ENCODE measurements at regions not wholly inside any gene's neighbourhood (a gene's known extent, or its start where the extent isn't known, plus 50 kb on each side); places are given as distances from the start of the nearest gene placed in this dataset.
"Not testable (repeated sequence)": the region's sequence is repeated elsewhere in the genome, so short reads cannot be mapped to it uniquely, and the experiment has no call there.

- no peak for DNase-seq
Observed at GRCh38 chr4:72768364-72768763, 199.3 kb upstream of the ADAMTS3 start.

GRCh38 chr4:72767618-72768302, 198.7 kb upstream of the ADAMTS3 start:
- peak; percentile 71 for DNase-seq

- DNase-seq, result not testable (repeated sequence)
Observed at GRCh38 chr4:72765788-72766187, 196.8 kb upstream of the ADAMTS3 start.

GRCh38 chr4:72761368-72762038, 192.5 kb upstream of the ADAMTS3 start:
- DNase-seq, result no peak

GRCh38 chr4:72753414-72753813, 184.4 kb upstream of the ADAMTS3 start:
- DNase-seq, result not testable (repeated sequence)

- DNase-seq, result no peak
Observed at GRCh38 chr4:72744103-72744725, 175.2 kb upstream of the ADAMTS3 start.

- no peak for DNase-seq
Observed at GRCh38 chr4:72743078-72743477, 174.1 kb upstream of the ADAMTS3 start.

- no peak for DNase-seq
Observed at GRCh38 chr4:72715299-72715698, 146.3 kb upstream of the ADAMTS3 start.

- DNase-seq, result no peak
Observed at GRCh38 chr4:72714482-72715279, 145.7 kb upstream of the ADAMTS3 start.

- DNase-seq, result no peak
Observed at GRCh38 chr4:72712997-72713396, 144.0 kb upstream of the ADAMTS3 start.

GRCh38 chr4:72709475-72709874, 140.5 kb upstream of the ADAMTS3 start:
- DNase-seq, result no peak

GRCh38 chr4:72706684-72707083, 137.7 kb upstream of the ADAMTS3 start:
- no peak for DNase-seq

GRCh38 chr4:72704925-72705640, 136.1 kb upstream of the ADAMTS3 start:
- DNase-seq, result not testable (repeated sequence)

- no peak for DNase-seq
Observed at GRCh38 chr4:72702948-72703347, 133.9 kb upstream of the ADAMTS3 start.

- DNase-seq, result peak; percentile 42
Observed at GRCh38 chr4:72701987-72702819, 133.2 kb upstream of the ADAMTS3 start.

- DNase-seq, result no peak
Observed at GRCh38 chr4:72690771-72691170, 121.8 kb upstream of the ADAMTS3 start.

GRCh38 chr4:72689923-72690322, 120.9 kb upstream of the ADAMTS3 start:
- no peak for DNase-seq

GRCh38 chr4:72686390-72686789, 117.4 kb upstream of the ADAMTS3 start:
- DNase-seq, result not testable (repeated sequence)

- no peak for DNase-seq
Observed at GRCh38 chr4:72679666-72680065, 110.6 kb upstream of the ADAMTS3 start.

- no peak for DNase-seq
Observed at GRCh38 chr4:72677886-72678285, 108.9 kb upstream of the ADAMTS3 start.

GRCh38 chr4:72677265-72677664, 108.2 kb upstream of the ADAMTS3 start:
- no peak for DNase-seq
